GM21447 (cell line): ENCODE measurements at regions not wholly inside any gene's neighbourhood (a gene's known extent, or its start where the extent isn't known, plus 50 kb on each side); places are given as distances from the start of the nearest gene placed in this dataset.

Experiments
- ATAC-seq: cut with Tn5 transposase; IDR thresholded peaks from one replicate; pipeline ENCODE4 v1.9.1; 2021; ENCODE audit not compliant: unreplicated experiment

DNA sequence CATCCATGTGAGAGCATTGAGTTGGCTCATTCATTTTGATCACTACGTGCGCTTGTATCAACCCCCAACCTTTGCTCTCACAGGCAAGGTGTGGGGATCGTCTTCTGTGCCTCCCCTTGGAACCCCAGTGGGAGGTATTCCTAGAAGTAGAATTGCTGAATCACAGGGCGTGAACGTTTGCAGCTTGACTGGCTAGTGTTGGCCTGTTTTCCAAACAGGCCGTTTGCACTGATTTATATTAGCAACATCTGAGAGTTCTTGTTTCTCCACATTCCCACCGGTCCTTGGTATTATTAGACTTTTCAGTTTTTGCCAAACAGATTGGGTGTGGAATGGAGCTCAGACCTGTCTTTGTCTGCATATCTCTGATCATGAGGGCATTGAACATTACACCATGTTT is 288.6 kb upstream of the PWP1 start:
- ATAC-seq: no peak

DNA sequence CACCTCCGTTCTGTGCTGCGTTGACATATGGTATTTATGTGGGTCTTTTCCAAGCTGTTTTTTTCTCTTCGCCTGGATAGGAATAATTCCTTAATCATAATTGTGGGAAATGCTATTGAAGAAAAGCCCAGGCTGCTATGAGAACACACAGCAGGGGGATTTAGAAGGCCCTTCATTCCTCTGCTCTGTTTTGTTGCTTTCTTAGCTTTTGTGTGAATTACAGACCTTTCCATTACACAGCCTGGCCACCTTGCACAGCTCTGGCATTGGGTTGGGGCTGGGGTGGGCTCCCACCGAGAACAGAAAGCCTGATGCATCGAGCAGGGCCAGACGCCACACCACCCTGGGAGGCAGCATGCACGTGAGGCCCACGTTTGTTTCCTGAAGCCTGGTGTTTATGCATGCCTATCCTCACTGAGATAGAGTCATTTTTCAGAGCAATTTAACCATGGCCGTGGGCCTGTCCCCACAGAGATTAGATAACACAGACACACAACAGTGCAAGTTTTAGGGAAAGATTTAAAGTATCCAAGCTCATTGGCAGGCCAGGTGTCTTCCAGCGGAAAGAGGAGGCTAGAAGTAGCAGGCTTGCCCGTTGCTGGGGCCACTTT is 287.6 kb upstream of the PWP1 start:
- ATAC-seq: no peak

GRCh38 chr12:107399046-107399445 is 286.6 kb upstream of the PWP1 start:
- no peak for ATAC-seq

DNA sequence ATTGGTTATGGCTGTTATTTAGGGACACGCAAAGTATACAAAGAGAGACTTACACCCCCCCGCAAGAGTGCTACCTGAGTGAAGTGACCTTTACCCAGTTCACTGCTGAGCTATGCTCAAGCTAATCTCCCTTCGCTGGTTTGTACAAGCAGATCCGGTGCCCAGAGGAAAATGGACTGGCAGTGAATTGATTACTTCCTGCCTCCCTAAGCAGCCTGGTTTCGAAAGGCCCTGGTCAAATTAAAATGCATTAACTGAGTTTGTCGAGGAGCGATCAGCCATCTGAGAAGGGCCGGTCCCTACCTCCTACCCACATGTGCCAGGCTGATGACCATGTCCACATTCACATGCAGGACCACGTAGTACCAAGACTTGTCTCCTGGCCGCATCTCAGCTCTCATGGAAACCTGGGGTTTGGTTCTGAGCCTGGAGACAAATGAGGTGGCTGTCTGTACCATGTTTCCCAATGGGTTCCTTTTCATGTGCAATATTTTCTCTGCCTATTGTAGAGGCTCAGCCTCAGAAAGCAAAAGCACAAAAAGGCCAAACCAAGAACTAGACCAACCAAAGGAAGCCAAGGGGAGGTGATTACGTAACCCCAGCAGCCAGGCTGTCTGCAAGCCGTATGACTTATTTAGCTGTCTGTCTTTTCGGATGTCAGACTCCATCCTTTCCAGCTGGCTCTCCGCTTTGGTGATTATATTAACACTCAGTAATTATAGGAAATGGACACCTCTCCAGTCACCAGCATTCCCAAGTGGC is 284.7 kb upstream of the PWP1 start:
- ATAC-seq: no peak

- no peak for ATAC-seq
Observed at GRCh38 chr12:107402041-107403022, 283.3 kb upstream of the PWP1 start.

- ATAC-seq: no peak
Observed at GRCh38 chr12:107404981-107405380, 280.6 kb upstream of the PWP1 start.

DNA sequence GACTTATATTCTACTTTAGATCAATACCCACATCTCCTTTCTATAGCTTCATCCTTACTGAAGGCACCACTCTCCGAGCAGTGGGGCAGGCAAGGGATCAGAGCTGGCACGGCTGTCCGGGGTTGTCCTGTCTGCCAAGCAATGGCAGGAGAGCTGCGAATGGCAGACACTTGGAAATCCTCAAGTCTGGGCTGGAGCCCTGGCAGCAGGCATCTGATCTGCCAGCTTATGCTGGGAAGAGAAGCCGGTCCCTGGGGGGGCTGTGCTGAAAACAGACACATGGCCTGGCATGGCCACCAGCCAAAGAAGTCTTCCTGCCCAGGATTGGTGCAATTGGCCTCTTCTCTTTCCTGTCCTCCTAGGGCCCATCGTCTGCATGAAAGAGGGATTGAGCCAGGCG is 280.2 kb upstream of the PWP1 start:
- no peak for ATAC-seq

DNA sequence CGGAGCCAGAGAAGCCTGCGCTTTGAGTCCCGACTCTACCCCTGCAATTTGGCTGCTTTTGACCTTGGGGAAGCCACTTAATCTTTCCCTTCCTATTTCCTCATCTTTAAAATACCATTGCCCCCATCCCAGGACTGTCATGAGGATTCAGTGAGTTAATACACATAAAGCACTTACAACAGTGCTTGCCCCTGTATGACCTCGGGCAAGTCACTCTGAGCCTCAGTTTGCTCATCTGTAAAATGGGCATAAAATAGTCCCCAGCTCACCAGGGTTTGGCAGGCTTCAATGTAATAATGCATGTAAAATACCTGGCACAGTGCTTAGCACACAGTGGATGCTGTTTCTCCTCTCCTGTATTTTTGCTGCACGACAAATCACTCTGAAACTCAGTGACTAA is 278.7 kb upstream of the PWP1 start:
- ATAC-seq: no peak

DNA sequence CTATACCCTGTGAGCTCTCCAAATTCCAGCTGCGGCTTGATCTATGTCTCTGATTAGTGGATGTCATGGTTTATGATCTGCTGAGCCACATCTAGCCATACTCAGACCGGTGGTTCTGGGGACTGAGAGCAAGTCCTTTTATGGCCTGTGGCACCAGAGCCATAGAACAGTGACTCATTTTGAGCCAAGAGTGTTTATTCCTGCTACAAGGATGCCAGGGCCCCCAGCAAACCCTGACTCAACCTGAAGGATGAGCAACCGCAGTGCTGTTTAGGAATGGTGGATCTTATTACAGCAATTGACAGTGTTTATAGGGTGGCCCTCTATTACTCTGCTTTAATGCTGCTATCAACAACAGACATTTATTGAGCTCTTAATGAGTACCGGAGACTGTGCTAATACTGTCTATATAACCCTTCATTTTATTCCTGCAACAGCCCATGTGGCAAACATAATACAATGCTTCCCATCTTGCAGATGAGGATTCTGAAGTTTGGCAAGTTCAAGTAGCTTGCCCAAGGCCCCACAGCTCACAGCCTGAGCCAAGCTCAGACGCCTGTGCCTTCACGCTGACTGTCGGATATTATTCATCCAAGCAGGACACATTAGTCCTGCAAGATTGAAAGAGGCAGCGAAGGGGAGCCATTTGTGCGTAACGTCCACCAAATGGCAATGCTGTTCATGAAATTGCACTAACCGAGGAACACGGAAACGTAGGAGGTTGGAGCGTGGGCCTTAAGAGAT is 273.6 kb upstream of the PWP1 start:
- no peak for ATAC-seq

DNA sequence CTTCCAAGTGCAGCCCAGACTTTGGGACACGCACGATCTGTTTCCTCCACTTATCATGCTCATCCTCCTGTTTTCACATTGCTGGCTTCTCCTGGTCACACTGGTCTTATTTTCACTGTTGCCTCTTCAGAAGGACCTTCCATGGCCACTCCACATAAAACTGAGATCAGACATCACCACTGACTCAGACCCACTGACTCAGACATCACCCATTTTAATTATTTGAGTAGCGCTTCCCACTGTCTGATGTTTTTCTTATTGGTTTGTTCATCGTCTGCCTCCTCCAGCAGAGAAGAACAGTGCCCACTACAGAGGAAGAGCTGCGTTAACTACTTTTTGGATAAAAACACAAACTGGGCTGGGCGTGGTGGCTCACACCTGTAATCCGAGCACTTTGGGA is 270.5 kb upstream of the PWP1 start:
- no peak for ATAC-seq

DNA sequence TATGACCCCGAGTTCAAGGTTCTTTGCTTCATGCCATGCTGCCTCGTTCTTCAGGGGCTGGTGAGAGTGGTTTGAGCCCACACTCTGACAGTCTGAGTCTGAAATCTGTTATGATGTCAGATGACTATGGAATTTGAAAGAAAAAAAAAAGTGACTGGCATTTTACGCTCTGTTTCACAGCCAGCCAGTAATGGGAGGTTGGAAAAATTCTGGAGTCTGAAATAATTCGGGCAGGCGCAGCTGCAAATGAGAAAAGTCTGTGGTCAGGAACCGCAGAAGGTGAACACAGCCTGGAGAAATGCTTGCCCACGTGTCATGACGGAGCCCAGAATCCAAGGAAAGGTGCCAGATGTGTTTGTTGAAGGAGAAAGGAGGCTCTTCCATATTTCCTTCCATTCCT is 269.8 kb upstream of the PWP1 start:
- ATAC-seq: no peak

DNA sequence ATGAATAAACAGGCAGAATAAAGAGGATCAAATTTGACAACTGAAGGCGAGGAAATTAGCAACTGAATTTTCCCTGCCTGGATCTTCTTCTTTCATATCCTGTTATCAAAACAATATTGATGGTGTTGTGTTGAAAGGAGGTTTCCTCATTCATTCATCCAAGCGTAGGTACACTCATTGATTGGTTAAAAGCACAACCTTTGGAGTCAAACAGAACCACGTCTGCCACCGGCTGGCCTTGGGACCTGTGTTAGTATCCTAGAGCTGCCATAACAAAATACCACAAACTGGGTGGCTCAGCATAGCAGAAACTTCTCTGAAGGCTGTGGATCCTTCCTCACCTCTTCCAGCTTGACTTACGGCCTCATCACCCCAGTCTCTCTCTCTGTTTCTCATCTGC is 268.6 kb upstream of the PWP1 start:
- ATAC-seq: no peak

GRCh38 chr12:107418981-107419380 is 266.6 kb upstream of the PWP1 start:
- ATAC-seq: no peak

DNA sequence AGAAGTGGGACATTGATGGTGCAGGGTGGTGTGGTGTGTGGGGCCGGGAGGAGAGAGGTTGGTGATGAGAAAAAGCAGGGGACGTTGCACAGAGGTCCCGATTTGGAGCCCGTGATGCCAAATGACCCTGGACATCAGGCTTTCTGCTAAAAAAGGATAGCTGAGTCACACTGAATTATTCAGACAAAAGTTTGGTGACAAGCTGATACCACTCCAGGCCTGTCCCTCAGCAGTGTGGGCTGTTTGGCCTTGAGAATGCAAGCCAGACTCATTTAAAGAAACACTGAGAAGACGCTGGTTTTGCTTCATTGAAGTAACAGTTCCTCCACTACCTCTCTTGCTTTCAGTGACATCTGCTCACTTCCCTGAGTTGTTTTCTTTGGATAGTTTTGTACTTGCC is 262.1 kb upstream of the PWP1 start:
- no peak for ATAC-seq

DNA sequence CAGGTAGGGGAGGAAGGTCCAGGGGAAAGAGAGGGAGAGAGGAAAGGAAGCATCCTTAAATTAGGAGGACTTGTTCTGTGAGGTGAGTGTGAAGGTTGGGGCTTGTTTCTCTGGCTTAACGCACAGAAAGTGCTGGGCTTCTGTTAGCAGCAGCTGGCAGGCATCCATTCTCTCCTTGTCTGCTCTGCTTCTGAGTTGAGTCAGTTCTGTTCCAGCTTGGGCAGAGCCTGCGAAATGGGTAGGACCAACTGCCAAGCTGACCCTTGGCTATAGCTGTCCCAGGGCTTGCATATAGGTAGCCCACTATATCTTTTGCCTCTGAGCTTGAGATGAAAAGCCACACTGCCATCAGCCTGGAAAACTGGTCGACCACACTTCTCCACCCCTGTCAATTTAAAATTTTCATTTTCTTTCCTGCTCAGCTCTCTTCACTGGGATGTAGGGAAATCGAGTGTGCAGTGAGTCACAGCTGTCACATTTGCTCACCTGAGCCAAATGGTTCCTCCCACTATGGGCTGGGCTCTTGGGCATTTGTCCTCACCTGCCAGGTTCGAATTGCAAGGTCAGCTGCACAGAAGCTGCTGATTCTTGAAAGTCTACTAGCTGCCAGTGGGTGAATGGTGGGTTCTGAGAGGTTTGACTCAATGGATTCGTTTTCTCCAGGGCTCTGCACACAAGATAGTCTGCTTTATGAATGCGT is 256.4 kb upstream of the PWP1 start:
- no peak for ATAC-seq

DNA sequence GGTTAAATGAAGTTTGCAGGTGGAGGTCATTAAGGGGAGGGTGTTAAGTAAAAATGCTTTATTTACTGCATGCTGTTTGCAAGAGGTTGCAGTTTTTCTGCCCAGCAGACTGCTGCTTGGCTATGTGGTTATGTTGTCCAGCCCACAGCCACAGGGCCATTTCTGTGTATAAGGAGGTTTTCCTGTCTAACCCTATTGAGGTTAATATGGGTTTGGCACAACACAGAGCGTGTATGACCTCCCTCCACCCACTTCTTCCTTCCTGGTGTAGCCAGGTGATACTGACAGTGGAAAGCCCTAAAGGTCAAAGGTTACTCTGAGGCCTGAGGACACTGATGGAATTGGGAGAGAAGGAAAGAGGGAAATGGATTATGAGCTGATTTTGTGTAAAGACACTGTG is 253.7 kb upstream of the PWP1 start:
- ATAC-seq: no peak

DNA sequence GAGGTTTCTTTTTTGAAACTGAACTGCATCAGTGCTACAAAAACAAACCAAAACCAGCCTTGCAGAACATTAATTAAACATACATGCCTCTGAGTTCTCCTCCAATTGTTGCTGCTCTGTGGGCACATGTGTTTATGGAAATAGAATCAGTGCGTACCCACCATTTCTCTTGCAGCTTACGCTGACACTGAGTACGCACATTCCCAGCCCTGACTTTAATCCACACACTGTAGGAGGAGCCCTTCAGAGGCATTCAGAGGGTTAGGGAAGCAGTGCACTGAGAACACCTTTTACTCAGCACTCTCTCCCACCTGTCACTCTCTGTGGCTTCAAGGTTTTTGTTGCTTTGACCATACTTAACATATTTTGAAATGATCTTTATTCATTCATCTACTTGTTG is 250.5 kb upstream of the PWP1 start:
- ATAC-seq: no peak

- no peak for ATAC-seq
Observed at GRCh38 chr12:107435520-107435919, 250.1 kb upstream of the PWP1 start.

GRCh38 chr12:107436376-107436775 is 249.2 kb upstream of the PWP1 start:
- ATAC-seq: no peak

GRCh38 chr12:107436836-107437235 is 248.8 kb upstream of the PWP1 start:
- ATAC-seq: no peak
